NCI-H510A (cell line): ENCODE measurements at regions not wholly inside any gene's neighbourhood (a gene's known extent, or its start where the extent isn't known, plus 50 kb on each side); places are given as distances from the start of the nearest gene placed in this dataset.
"Not testable (repeated sequence)": the region's sequence is repeated elsewhere in the genome, so short reads cannot be mapped to it uniquely, and the experiment has no call there.

Experiments used
- DNase-seq: peaks from one replicate; lab custom pipeline; 2025; lab: John Stamatoyannopoulos, UW

GRCh38 chr22:47324435-47324990 lies 562.1 kb downstream of the TBC1D22A start:
- no peak for DNase-seq

GRCh38 chr22:47323518-47323917 lies 561.1 kb downstream of the TBC1D22A start:
- DNase-seq: no peak

- peak; percentile 45 for DNase-seq
Observed at GRCh38 chr22:47322854-47323253, 560.4 kb downstream of the TBC1D22A start.

GRCh38 chr22:47320560-47320959 lies 558.1 kb downstream of the TBC1D22A start:
- no peak for DNase-seq

- DNase-seq: no peak
Observed at GRCh38 chr22:47318041-47318737, 555.7 kb downstream of the TBC1D22A start.

- no peak for DNase-seq
Observed at GRCh38 chr22:47315862-47316419, 553.5 kb downstream of the TBC1D22A start.

- no peak for DNase-seq
Observed at GRCh38 chr22:47310601-47311000, 548.2 kb downstream of the TBC1D22A start.

- no peak for DNase-seq
Observed at GRCh38 chr22:47309946-47310345, 547.5 kb downstream of the TBC1D22A start.

GRCh38 chr22:47309476-47309875 lies 547.0 kb downstream of the TBC1D22A start:
- no peak for DNase-seq

GRCh38 chr22:47308886-47309285 lies 546.4 kb downstream of the TBC1D22A start:
- no peak for DNase-seq

GRCh38 chr22:47307822-47308221 lies 545.4 kb downstream of the TBC1D22A start:
- DNase-seq: no peak

- DNase-seq: no peak
Observed at GRCh38 chr22:47307326-47307725, 544.9 kb downstream of the TBC1D22A start.

- DNase-seq: no peak
Observed at GRCh38 chr22:47304854-47305253, 542.4 kb downstream of the TBC1D22A start.

- DNase-seq: no peak
Observed at GRCh38 chr22:47304191-47304831, 541.9 kb downstream of the TBC1D22A start.

GRCh38 chr22:47303161-47303890 lies 540.9 kb downstream of the TBC1D22A start:
- DNase-seq: no peak

GRCh38 chr22:47302587-47302986 lies 540.1 kb downstream of the TBC1D22A start:
- not testable (repeated sequence) for DNase-seq

GRCh38 chr22:47301820-47302475 lies 539.5 kb downstream of the TBC1D22A start:
- peak; percentile 30 for DNase-seq

- no peak for DNase-seq
Observed at GRCh38 chr22:47300698-47301405, 538.4 kb downstream of the TBC1D22A start.

- DNase-seq: no peak
Observed at GRCh38 chr22:47299863-47300697, 537.6 kb downstream of the TBC1D22A start.

GRCh38 chr22:47299211-47299862 lies 536.9 kb downstream of the TBC1D22A start:
- no peak for DNase-seq
